ENCODE measurements at regions not wholly inside any gene's neighbourhood (a gene's known extent, or its start where the extent isn't known, plus 50 kb on each side); places are given as distances from the start of the nearest gene placed in this dataset.

DNA sequence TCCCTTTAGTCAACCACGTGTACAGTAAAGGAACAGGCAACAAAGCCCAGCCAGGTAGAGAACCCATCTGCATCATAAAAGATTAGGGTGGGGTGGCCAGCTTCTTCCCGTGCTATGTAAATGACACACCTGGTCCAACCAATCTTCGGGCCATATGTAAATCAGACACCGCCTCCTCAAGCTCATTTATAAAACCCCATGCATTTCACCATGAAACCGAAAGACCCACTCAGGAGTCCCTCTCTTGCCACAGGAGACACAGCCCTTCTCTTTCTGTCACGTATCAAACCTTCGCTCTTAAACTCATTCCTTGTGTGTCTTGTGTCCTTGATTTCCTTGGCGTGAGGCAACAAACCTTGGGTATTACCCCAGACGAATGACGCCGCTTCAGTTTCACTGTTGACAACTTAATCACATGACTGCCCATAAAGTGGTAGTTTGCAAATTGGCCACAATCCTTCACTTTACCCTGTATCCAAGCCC is 59.8 kb upstream of the TBPL2 start:
- Histone ChIP-seq H3K36me3 (ENCODE audit: control insufficient read depth, insufficient read depth, low read length) (no peaks in the 10 kb centered on the region), H3K27me3 (ENCODE audit: control insufficient read depth, insufficient read depth, low read length) (no peaks in the 10 kb centered on the region), H3K4me3 (ENCODE audit: low read depth, low read length) (no peak overlapping the region)
- FAIRE-seq: no peak
- DNase-seq (ENCODE audit: low read depth): no peak
- TF ChIP-seq, protein P1, sequence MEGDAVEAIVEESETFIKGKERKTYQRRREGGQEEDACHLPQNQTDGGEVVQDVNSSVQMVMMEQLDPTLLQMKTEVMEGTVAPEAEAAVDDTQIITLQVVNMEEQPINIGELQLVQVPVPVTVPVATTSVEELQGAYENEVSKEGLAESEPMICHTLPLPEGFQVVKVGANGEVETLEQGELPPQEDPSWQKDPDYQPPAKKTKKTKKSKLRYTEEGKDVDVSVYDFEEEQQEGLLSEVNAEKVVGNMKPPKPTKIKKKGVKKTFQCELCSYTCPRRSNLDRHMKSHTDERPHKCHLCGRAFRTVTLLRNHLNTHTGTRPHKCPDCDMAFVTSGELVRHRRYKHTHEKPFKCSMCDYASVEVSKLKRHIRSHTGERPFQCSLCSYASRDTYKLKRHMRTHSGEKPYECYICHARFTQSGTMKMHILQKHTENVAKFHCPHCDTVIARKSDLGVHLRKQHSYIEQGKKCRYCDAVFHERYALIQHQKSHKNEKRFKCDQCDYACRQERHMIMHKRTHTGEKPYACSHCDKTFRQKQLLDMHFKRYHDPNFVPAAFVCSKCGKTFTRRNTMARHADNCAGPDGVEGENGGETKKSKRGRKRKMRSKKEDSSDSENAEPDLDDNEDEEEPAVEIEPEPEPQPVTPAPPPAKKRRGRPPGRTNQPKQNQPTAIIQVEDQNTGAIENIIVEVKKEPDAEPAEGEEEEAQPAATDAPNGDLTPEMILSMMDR (IDR thresholded peaks at IDR 0.05; ENCODE audit: insufficient read depth, low read length, severe bottlenecking): no peak

DNA sequence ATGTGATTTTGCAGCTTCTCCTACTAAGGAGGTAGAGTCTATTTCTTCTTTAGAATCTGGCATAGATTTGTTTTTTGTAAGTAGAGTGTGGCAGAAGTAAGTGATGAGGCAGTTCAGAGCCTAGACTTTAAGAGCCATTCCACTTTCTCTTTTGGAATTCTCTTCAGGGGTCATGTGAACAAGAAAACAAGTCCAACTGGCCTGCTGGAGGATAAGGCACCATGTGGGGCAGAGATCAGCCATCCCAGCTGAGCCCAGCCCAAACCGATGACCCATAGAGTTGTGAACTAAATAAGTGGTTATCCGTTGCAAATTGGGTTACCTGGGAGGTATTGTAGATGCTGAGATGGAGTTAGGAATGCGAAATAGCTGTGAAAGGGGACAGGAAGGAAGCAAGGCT is 60.3 kb upstream of the TBPL2 start:
- no peak for FAIRE-seq
- TF ChIP-seq, protein P1 (IDR thresholded peaks at IDR 0.05; ENCODE audit: insufficient read depth, low read length, severe bottlenecking): no peak
- no peak for DNase-seq (ENCODE audit: low read depth)

DNA sequence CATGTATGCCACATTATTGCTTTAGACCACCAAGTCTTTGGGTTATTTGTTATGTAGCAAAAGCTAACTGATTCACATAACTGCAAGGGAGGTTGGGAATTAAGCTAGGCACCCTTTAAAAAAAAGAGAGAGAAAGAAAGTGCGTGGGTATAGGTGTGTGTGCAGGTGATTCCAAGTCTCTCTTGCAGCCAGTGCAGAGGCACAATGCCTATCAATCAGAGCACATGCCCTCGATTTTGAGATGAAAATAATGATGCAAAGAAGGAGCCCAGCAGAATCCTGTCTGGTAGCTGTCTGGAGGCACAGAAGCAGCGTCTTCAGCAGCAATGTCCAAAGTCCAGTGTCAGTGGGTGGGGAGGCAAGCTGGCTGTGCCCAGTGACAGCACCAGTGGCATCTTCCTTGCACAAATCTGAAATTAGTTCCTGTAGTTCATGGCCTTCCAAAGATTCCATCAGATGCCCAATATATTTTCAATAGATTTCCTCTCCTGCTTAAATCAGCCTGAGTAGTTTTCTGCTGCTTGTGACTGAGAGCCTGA is 62.4 kb upstream of the TBPL2 start:
- no peak overlapping the region for H3K4me3 ChIP-seq (ENCODE audit: low read depth, low read length)
- DNase-seq (ENCODE audit: low read depth): no peak
- H3K36me3 ChIP-seq (ENCODE audit: control insufficient read depth, insufficient read depth, low read length): no peaks in the 10 kb centered on the region
- TF ChIP-seq, protein P1 (IDR thresholded peaks at IDR 0.05; ENCODE audit: insufficient read depth, low read length, severe bottlenecking): no peak
- no peaks in the 10 kb centered on the region for H3K27me3 ChIP-seq (ENCODE audit: control insufficient read depth, insufficient read depth, low read length)
- FAIRE-seq: no peak

More for the DNA sequence above, 60.3 kb upstream of the TBPL2 start:
- Histone ChIP-seq H3K36me3 (ENCODE audit: control insufficient read depth, insufficient read depth, low read length) (no peaks in the 10 kb centered on the region), H3K4me3 (ENCODE audit: low read depth, low read length) (no peak overlapping the region), H3K27me3 (ENCODE audit: control insufficient read depth, insufficient read depth, low read length) (no peaks in the 10 kb centered on the region)

DNA sequence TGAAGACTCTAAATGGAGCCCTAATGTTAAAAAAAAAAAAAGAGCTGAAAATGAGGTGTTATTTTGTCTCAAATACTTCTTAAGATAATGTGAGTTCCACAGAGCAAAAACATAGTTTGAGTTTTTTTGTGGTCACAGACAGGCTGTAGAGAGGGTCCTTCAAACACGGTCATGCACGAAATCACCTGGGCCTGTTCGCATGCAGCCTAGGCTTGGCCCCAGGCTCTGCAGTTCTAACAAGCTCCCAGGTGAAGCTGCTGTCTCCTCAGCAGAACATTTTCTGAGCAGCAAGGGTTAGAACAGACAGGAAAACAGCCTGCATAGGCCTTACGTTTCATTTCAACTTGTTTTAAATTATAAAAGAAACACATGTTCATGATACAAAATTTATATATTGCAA is 65.4 kb upstream of the TBPL2 start:
- Histone ChIP-seq H3K4me3 (ENCODE audit: low read depth, low read length) (no peak overlapping the region), H3K27me3 (ENCODE audit: control insufficient read depth, insufficient read depth, low read length) (no peaks in the 10 kb centered on the region), H3K36me3 (ENCODE audit: control insufficient read depth, insufficient read depth, low read length) (no peaks in the 10 kb centered on the region)
- TF ChIP-seq, protein P1 (IDR thresholded peaks at IDR 0.05; ENCODE audit: insufficient read depth, low read length, severe bottlenecking): no peak
- FAIRE-seq (no peak), DNase-seq (ENCODE audit: low read depth) (no peak)

DNA sequence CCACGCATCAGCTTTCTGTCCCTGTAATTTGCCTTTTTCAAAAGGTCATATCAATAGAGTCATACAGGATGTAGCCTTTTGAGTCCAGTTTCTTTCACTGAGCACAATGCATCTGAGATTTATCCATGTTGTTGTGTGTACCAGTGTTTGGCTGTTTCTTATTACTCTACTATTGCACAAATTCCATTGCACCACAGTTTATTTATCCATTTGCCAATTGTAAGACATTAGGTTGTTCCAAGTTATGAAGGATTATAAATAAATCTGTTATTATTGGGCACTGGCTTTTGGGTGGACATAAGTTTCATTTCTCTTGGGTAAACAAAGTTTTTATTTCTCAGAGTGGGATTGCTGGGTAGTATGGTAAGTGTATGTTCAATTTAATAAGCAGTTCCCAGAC is 68.3 kb upstream of the TBPL2 start:
- no peak for DNase-seq (ENCODE audit: low read depth)
- no peak for FAIRE-seq
- Histone ChIP-seq H3K4me3 (ENCODE audit: low read depth, low read length) (no peak overlapping the region), H3K36me3 (ENCODE audit: control insufficient read depth, insufficient read depth, low read length) (no peaks in the 10 kb centered on the region), H3K27me3 (ENCODE audit: control insufficient read depth, insufficient read depth, low read length) (no peaks in the 10 kb centered on the region)
- TF ChIP-seq, protein P1 (IDR thresholded peaks at IDR 0.05; ENCODE audit: insufficient read depth, low read length, severe bottlenecking): no peak

DNA sequence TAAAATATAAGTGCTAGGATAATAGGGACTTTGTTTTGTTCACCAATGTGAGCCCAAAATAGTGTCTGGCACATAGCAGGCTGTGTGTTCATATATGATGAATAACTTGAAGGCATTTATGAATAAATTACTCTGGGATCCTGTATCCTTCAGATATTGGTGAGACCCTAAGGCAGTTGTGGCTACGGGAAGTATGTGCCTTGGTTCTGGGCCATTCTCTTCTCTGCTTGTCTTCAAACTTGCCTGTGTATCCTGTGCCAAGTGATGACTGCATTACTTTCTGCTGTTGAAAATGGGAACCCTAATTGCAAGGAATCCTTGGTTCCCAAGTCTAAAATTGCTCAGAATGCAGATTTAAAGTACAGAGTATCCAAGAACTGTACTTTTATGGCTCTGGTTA is 67.6 kb upstream of the KTN1 start:
- no peak for FAIRE-seq
- no peaks in the 10 kb centered on the region for H3K36me3 ChIP-seq (ENCODE audit: control insufficient read depth, insufficient read depth, low read length)
- H3K27me3 ChIP-seq (ENCODE audit: control insufficient read depth, insufficient read depth, low read length): no peaks in the 10 kb centered on the region
- TF ChIP-seq, protein P1 (IDR thresholded peaks at IDR 0.05; ENCODE audit: insufficient read depth, low read length, severe bottlenecking): no peak
- no peak overlapping the region for H3K4me3 ChIP-seq (ENCODE audit: low read depth, low read length)
- no peak for DNase-seq (ENCODE audit: low read depth)

Data from bronchial epithelial cell (primary cell).